Panc1 (cell line): ENCODE measurements at regions not wholly inside any gene's neighbourhood (a gene's known extent, or its start where the extent isn't known, plus 50 kb on each side); places are given as distances from the start of the nearest gene placed in this dataset.

Experiments
- POLR2AphosphoS5 ChIP-seq: IDR thresholded peaks from 2 replicates; pipeline ENCODE4 v1.6.1; 2012; ENCODE audit warnings: mild to moderate bottlenecking, low read depth, low read length, moderate library complexity
- TCF7L2 ChIP-seq: IDR thresholded peaks from 2 replicates; pipeline ENCODE4 v1.6.1; 2011; ENCODE audit warnings: mild to moderate bottlenecking, low read depth, low read length, inconsistent platforms
- TF ChIP-seq, protein P1 (sequence below): fragments of 450-650 bp; IDR thresholded peaks from 2 replicates; pipeline ENCODE4 v1.5.1; 2017; ENCODE audit warnings: mild to moderate bottlenecking

DNA sequence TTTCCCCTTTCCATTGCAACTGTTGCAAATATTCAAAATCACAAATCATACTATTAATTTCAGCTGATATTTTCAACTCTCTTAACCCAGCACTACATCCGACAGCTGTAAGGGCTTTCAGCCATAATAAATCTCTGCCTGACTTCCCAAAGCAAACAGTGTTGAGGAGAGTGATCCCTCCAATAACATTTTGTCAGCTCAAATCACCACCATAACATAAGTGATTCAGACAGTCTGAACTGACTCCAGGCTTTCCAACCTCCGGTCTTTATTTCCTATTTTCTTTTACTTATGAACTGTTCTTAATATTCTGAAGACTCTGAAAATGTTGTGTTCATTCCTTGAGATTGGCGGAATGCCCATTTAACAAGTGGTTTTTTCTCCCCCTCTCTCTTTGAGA, 1085.9 kb downstream of the GATA3 start:
- TF ChIP-seq, protein P1, sequence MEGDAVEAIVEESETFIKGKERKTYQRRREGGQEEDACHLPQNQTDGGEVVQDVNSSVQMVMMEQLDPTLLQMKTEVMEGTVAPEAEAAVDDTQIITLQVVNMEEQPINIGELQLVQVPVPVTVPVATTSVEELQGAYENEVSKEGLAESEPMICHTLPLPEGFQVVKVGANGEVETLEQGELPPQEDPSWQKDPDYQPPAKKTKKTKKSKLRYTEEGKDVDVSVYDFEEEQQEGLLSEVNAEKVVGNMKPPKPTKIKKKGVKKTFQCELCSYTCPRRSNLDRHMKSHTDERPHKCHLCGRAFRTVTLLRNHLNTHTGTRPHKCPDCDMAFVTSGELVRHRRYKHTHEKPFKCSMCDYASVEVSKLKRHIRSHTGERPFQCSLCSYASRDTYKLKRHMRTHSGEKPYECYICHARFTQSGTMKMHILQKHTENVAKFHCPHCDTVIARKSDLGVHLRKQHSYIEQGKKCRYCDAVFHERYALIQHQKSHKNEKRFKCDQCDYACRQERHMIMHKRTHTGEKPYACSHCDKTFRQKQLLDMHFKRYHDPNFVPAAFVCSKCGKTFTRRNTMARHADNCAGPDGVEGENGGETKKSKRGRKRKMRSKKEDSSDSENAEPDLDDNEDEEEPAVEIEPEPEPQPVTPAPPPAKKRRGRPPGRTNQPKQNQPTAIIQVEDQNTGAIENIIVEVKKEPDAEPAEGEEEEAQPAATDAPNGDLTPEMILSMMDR: no peak
- TF ChIP-seq POLR2AphosphoS5: no peak
- TF ChIP-seq TCF7L2: no peak
